NT2/D1 (cell line): ENCODE measurements at regions not wholly inside any gene's neighbourhood (a gene's known extent, or its start where the extent isn't known, plus 50 kb on each side); places are given as distances from the start of the nearest gene placed in this dataset.

ENCODE experiments used
- DNase-seq: peaks from one replicate; pipeline ENCODE4 v3.0.0-alpha.2; 2011; ENCODE audit warnings: low read depth, low spot score
- H3K27me3 ChIP-seq: 2 replicates; pipeline ENCODE4 v1.6.0; 2011; ENCODE audit warnings: mild to moderate bottlenecking; ENCODE audit not compliant: insufficient read length, insufficient read depth
- H3K36me3 ChIP-seq: 2 replicates; pipeline ENCODE4 v1.6.1; 2011; ENCODE audit warnings: mild to moderate bottlenecking, low read length, mixed read lengths; ENCODE audit not compliant: insufficient read depth, insufficient read length
- H3K4me1 ChIP-seq: 2 replicates; pipeline ENCODE4 v1.5.1; 2011; ENCODE audit not compliant: insufficient read depth, insufficient read length
- H3K4me3 ChIP-seq: 2 replicates; pipeline ENCODE4 v1.5.1; 2011; ENCODE audit warnings: low read depth; ENCODE audit not compliant: insufficient read length
- H3K9ac ChIP-seq: 2 replicates; pipeline ENCODE4 v1.6.0; 2011; ENCODE audit warnings: low read depth; ENCODE audit not compliant: insufficient read length
- H3K9me3 ChIP-seq: 2 replicates; pipeline ENCODE4 v1.5.1; 2011; ENCODE audit warnings: mild to moderate bottlenecking, low read length; ENCODE audit not compliant: insufficient read depth
- SUZ12 ChIP-seq: IDR thresholded peaks from 2 replicates; pipeline ENCODE4 v1.6.1; 2011; ENCODE audit not compliant: insufficient read length, insufficient read depth; ENCODE audit errors: extremely low read depth
- YY1 ChIP-seq: IDR thresholded peaks from 2 replicates; pipeline ENCODE4 v1.6.1; 2011; ENCODE audit not compliant: insufficient read length, insufficient read depth
- ZNF274 ChIP-seq: IDR thresholded peaks from 2 replicates; pipeline ENCODE4 v1.6.1; 2011; ENCODE audit warnings: mild to moderate bottlenecking, low read depth, low read length

DNA sequence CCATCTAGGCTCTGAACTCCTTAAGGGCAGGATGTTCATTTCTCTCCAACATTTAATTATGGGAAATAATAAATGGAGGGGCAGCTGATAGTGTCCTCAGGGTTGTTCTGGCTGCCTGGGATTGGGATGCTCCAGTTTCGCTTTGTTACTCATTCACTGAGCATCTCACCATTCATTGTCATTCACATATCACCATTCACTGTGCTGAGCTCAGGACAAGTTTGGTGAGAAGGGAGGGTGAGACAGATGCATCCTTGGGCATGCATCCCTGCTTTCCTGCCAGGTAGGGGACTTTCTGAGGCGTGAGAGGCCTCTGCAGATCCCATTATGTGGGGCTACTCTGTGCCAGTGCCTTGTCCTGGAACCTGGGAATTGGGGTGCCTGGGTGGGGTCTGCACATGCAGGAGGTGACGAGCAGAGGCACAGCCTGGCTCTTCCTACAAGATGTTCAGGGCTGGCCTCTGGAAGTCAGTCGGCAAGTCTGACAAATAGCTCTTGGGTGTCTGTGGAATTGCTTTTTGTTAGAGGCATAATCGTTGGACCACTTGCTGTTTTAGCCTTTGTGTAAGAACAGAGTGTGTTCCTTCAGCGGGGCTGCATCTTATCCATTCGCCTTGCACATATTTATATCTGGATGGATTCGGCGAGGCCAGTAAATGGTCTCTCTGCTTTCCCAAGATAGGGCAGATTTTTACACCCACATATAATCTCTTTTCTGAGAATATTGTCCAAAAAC is 323.2 kb upstream of the THSD7B start:
- no peak for TF ChIP-seq ZNF274
- no peak for TF ChIP-seq YY1
- no peak for TF ChIP-seq SUZ12
- no peaks in the 10 kb centered on the region for H3K9me3 ChIP-seq
- peaks cover 26% of the 10 kb centered on the region for H3K4me1 ChIP-seq
- H3K36me3 ChIP-seq: no peaks in the 10 kb centered on the region
- no peaks in the 10 kb centered on the region for H3K27me3 ChIP-seq
- no peak overlapping the region for H3K4me3 ChIP-seq
- DNase-seq: peak; percentile 36
- H3K9ac ChIP-seq: no peak overlapping the region

DNA sequence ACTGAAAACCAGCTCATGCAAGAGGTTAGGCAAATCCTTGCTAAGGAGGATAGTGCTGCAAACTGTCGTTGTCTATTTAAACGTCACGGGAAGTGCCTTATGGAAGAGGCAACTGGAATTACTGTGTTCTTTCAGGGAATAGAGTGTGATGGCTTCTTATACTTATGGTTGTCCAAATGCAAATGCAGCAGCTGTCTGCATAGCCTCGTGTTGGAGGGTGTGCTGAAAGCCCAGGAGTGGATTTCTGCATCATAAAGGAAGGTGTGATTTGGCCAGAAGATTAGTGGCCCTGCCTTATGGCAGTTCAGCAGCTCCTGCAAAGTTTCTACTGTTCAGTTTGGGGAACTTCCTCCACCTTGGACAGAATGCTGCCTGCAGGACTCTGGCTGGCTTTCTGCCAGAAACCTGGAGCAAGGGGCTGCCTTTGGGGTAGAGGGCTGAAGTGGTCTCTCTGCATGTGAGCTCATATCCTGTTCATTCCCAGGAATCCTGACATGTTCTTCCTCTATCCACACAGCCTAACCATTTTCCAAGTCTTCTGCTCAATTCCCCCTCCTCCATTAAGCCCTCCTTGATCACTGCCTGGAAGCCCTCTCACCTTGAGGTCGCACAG is 321.2 kb upstream of the CXCR4 start:
- no peaks in the 10 kb centered on the region for H3K9me3 ChIP-seq
- no peaks in the 10 kb centered on the region for H3K27me3 ChIP-seq
- no peak for TF ChIP-seq YY1
- no peak for TF ChIP-seq ZNF274
- TF ChIP-seq SUZ12: no peak
- peaks cover 26% of the 10 kb centered on the region for H3K4me1 ChIP-seq
- no peaks in the 10 kb centered on the region for H3K36me3 ChIP-seq
- no peak overlapping the region for H3K4me3 ChIP-seq
- no peak for DNase-seq
- H3K9ac ChIP-seq: no peak overlapping the region

DNA sequence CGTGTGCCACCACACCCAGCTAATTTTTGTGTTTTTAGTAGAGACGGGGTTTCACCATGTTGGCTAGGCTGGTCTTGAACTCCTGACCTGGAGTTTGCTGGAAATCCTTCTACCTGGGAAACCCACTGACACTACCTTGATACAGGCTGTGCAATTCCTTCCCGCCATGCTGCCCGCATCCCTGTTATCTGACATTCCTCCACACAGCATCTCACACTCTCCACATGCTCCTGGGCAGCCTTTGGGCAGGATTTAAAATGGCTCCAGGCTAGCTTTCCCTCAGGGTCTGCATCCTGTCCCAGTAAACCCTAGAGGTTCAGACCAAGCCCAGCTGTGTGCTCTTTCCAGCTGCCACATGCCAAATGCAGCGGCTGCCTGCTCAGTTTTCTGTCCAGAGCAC is 319.5 kb upstream of the CXCR4 start:
- no peak for DNase-seq
- Histone ChIP-seq H3K9me3 (no peaks in the 10 kb centered on the region), H3K27me3 (no peaks in the 10 kb centered on the region), H3K36me3 (no peaks in the 10 kb centered on the region), H3K4me3 (no peak overlapping the region), H3K4me1 (peaks cover 20% of the 10 kb centered on the region), H3K9ac (no peak overlapping the region)
- TF ChIP-seq YY1: no peak
- TF ChIP-seq SUZ12: no peak
- no peak for TF ChIP-seq ZNF274

DNA sequence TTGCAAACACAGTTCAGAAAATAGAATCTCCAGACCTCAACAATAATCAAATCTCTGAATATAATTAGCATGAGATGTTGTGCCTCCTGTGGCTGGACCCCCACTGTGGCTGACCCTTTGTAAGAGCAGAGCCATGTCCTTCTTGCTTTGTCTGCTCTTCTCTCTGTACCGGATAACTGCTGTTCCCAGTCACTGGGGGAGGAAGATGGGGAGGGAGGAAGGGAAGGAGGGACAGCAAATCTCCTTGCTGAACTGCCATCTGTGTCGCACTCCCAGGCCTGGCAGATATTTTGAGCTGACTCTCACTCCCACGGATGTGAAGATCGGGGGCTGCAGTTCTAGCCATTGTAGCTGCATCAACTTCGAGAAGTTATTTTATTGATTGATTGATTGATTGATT is 319.0 kb upstream of the CXCR4 start:
- H3K9ac ChIP-seq: no peak overlapping the region
- H3K4me3 ChIP-seq: no peak overlapping the region
- H3K4me1 ChIP-seq: peaks cover 15% of the 10 kb centered on the region
- DNase-seq: no peak
- H3K9me3 ChIP-seq: no peaks in the 10 kb centered on the region
- H3K27me3 ChIP-seq: no peaks in the 10 kb centered on the region
- H3K36me3 ChIP-seq: no peaks in the 10 kb centered on the region
- TF ChIP-seq SUZ12: no peak
- no peak for TF ChIP-seq YY1
- no peak for TF ChIP-seq ZNF274

DNA sequence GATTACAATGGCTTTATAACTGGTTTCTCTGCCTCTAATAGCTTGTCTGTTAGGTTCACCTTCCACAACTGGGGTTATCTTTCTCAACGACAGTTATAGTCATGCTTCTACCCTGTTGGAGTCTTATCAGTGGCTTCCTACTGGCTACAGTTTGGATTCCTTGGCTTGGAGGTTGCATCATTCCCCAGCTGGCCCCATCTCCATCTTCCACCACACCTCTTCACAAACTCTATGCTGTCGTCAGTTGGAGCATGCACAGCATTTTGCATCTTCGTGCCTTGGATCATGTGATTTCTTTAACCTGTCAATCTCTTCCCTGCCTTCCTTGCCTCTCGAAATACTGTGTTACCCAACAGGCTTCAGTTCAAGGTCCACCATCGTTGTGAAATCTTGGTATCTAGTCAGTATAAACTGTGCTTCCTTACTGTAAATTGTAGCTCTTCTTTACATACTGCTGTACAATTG is 316.3 kb upstream of the CXCR4 start:
- Histone ChIP-seq H3K4me1 (peaks cover 4% of the 10 kb centered on the region), H3K27me3 (no peaks in the 10 kb centered on the region), H3K36me3 (no peaks in the 10 kb centered on the region), H3K9ac (no peak overlapping the region), H3K9me3 (no peaks in the 10 kb centered on the region), H3K4me3 (no peak overlapping the region)
- TF ChIP-seq SUZ12 (no peak), YY1 (no peak), ZNF274 (no peak)
- DNase-seq: no peak

DNA sequence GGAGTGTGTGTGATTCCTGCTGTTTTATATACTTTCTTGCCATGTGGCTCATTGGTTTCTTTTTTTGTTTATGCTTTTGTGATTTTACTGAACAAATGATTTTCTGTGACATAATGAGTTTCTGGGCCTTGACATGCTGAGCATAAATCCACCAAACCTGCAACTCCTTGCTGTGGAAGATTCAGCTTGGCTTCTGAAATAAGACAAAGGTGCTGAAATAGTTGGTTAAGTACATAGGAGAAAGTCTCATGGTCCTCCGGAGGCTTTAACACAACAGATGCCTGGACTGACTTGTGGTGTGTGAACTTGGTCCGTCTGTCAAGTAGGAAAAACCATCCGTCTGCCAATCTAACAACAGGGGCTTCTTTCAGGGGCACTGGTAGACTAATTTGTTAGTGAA is 315.3 kb upstream of the CXCR4 start:
- Histone ChIP-seq H3K9me3 (no peaks in the 10 kb centered on the region), H3K4me1 (no peaks in the 10 kb centered on the region), H3K36me3 (no peaks in the 10 kb centered on the region), H3K27me3 (no peaks in the 10 kb centered on the region), H3K4me3 (no peak overlapping the region), H3K9ac (no peak overlapping the region)
- TF ChIP-seq ZNF274 (no peak), SUZ12 (no peak), YY1 (no peak)
- no peak for DNase-seq

DNA sequence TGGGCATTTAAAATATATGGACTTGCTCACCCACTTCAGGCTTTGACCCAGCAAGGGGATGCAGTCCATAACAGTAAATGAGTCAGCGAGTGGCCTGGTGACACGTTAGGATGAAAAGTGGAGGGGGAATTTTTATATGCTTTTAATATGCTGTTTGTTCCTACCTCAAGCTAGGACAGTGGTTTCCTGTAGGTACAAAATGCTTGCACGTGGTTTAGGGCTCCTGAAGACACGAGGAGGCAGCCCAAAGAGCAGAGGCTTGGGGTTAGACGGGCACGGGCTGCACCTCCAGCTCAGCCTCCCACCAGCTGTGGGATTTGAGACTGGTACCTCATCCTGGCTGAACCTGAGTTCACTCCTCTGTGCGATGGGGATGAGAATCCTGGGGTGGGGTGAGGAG is 306.2 kb upstream of the CXCR4 start:
- TF ChIP-seq YY1: no peak
- DNase-seq: no peak
- no peaks in the 10 kb centered on the region for H3K36me3 ChIP-seq
- H3K9me3 ChIP-seq: no peaks in the 10 kb centered on the region
- H3K27me3 ChIP-seq: peaks cover 36% of the 10 kb centered on the region
- H3K4me3 ChIP-seq: peak overlapping the region; percentile 34
- H3K4me1 ChIP-seq: no peaks in the 10 kb centered on the region
- no peak overlapping the region for H3K9ac ChIP-seq
